HepG2 (cell line): ENCODE measurements at regions not wholly inside any gene's neighbourhood (a gene's known extent, or its start where the extent isn't known, plus 50 kb on each side); places are given as distances from the start of the nearest gene placed in this dataset.

Experiments used
- ATAC-seq: fragments of 200-7000 bp; cut with Tn5 transposase; 3 replicates; pipeline ENCODE4 v1.9.1; 2020; ENCODE audit warnings: mild to moderate bottlenecking, moderate library complexity
- BruUV-seq: library from RNA; stranded (reverse); fragments of 400-500 nt; replicated peaks from 2 replicates; lab custom pipeline; 2021; lab: Mats Ljungman, UMichigan
- CTCF ChIA-PET: fragments of 300-600 bp; formaldehyde crosslinking; extraction: SDS; loops from one replicate; lab custom pipeline; 2021; ENCODE audit warnings: low total read pairs, inconsistent platforms, low intra/inter-chr PET ratio; lab: Yijun Ruan, JAX
- POLR2A ChIA-PET: fragments of 350-600 bp; sonication (Branson Sonifier 250); formaldehyde crosslinking; loops from one replicate; lab custom pipeline; 2020; ENCODE audit warnings: antibody characterized with exemption, inconsistent platforms; lab: Yijun Ruan, JAX
- DNase-seq: peaks from one replicate; pipeline ENCODE4 v3.0.0-alpha.2; 2015; ENCODE audit warnings: low spot score
- FAIRE-seq: peaks from 3 replicates; lab custom pipeline; 2011; peaks lifted over from hg19 to GRCh38; lab: Jason Lieb, UNC
- H2AFZ ChIP-seq: one replicate; pipeline ENCODE4 v1.6.1; 2011; ENCODE audit warnings: low read length, inconsistent platforms
- H3K27ac ChIP-seq: fragments of 300-600 bp; 3 replicates; pipeline ENCODE4 v1.8.0; 2011; ENCODE audit warnings: mixed run types, mild to moderate bottlenecking, mixed read lengths, low read length, inconsistent platforms; ENCODE audit not compliant: insufficient read depth; ENCODE audit errors: extremely low read length
- H3K27me3 ChIP-seq, 2 experiments: fragments of 200-600 bp in 1 of 2; 2 replicates in 1 of 2; 3 replicates in 1 of 2; pipeline versions ENCODE4 v1.6.0 to v1.8.0; 2011; ENCODE audit warnings: low read length in 2 of 2, mild to moderate bottlenecking in 2 of 2, moderate library complexity in 2 of 2, inconsistent platforms in 1 of 2; ENCODE audit not compliant: insufficient read depth in 2 of 2, control insufficient read depth in 1 of 2
- H3K36me3 ChIP-seq, 2 experiments: fragments of 200-600 bp in 1 of 2; replicated peaks in 1 of 2; 2 replicates in 1 of 2; 3 replicates in 1 of 2; pipeline versions ENCODE4 v1.5.1 to v1.8.0; 2011; ENCODE audit warnings: low read length in 2 of 2, inconsistent platforms in 1 of 2; ENCODE audit not compliant: insufficient read depth in 2 of 2, control insufficient read depth in 1 of 2
- H3K4me1 ChIP-seq: 2 replicates; pipeline ENCODE4 v1.5.1; 2012; ENCODE audit warnings: low read length, inconsistent platforms; ENCODE audit not compliant: insufficient read depth
- H3K4me2 ChIP-seq: 2 replicates; pipeline ENCODE4 v1.6.0; 2011; ENCODE audit warnings: low read depth, low read length, inconsistent platforms
- H3K4me3 ChIP-seq, 3 experiments: fragments of 200-600 bp in 1 of 3; sonication (generic), shearing (Covaris generic) in 1 of 3; replicated peaks in 1 of 3; 2 replicates each; pipeline ENCODE4 v1.5.1; 2011 to 2016; ENCODE audit warnings: low read length in 3 of 3, inconsistent platforms in 2 of 3, low read depth in 2 of 3, mild to moderate bottlenecking in 2 of 3, control low read depth in 1 of 3, mixed read lengths in 1 of 3; ENCODE audit not compliant: insufficient read depth in 1 of 3
- H3K79me2 ChIP-seq: one replicate; pipeline ENCODE4 v1.6.1; 2011; ENCODE audit warnings: low read length, inconsistent platforms; ENCODE audit not compliant: insufficient read depth
- H3K9ac ChIP-seq: 2 replicates; pipeline ENCODE4 v1.6.0; 2011; ENCODE audit warnings: mild to moderate bottlenecking, low read depth, low read length, inconsistent platforms; ENCODE audit not compliant: insufficient read depth
- H3K9me3 ChIP-seq: 2 replicates; pipeline ENCODE4 v1.5.1; 2012; ENCODE audit warnings: mild to moderate bottlenecking, low read length
- H4K20me1 ChIP-seq: 2 replicates; pipeline ENCODE4 v1.6.0; 2011; ENCODE audit warnings: inconsistent platforms, mild to moderate bottlenecking, low read length, moderate library complexity; ENCODE audit not compliant: insufficient read depth
- BORCS8-MEF2B ChIP-seq: sonication (generic); formaldehyde crosslinking; IDR thresholded peaks from 2 replicates; pipeline ENCODE4 v1.8.0; 2022; ENCODE audit warnings: mild to moderate bottlenecking, missing genetic modification reagents
- CREB1 ChIP-seq, 2 experiments: fragments of 450-650 bp in 1 of 2; IDR thresholded peaks; 2 replicates each; pipeline ENCODE4 v1.6.1; 2016 to 2017; ENCODE audit warnings: control low read depth in 1 of 2, mild to moderate bottlenecking in 1 of 2, missing compliant biosample characterization in 1 of 2, missing genetic modification characterization in 1 of 2
- EHMT2 ChIP-seq: fragments of 200-600 bp; sonication (generic); IDR thresholded peaks from 2 replicates; pipeline ENCODE4 v1.7.0; 2017; ENCODE audit warnings: antibody characterized with exemption, low read depth, low read length, borderline replicate concordance
- NCOA2 ChIP-seq: sonication (generic); formaldehyde crosslinking; IDR thresholded peaks from 2 replicates; pipeline ENCODE4 v1.8.0; 2022; ENCODE audit warnings: inconsistent platforms
- TEAD2 ChIP-seq: sonication (generic); formaldehyde crosslinking; IDR thresholded peaks from 2 replicates; pipeline ENCODE4 v1.9.0; 2021; ENCODE audit warnings: missing genetic modification reagents
- ZNF501 ChIP-seq: sonication (generic); formaldehyde crosslinking; IDR thresholded peaks from 2 replicates; pipeline ENCODE4 v1.5.1; 2020; ENCODE audit warnings: mild to moderate bottlenecking, moderate library complexity, missing genetic modification reagents
- ZNF800 ChIP-seq: sonication (generic); formaldehyde crosslinking; IDR thresholded peaks from 2 replicates; pipeline ENCODE4 v1.4.0; 2020; ENCODE audit warnings: missing genetic modification reagents
- WGBS: methylation state at CpG from one replicate; pipeline ENCODE4 v1.1.6; 2017; ENCODE audit warnings: low lambda C conversion rate; 5-methylcytosine and 5-hydroxymethylcytosine counted together
- in situ Hi-C: cut with HindIII; loops from 2 replicates; pipeline ENCODE4 v1.10.0; 2017; ENCODE audit warnings: low pct_unique_long_range_greater_than_20kb; ENCODE audit not compliant: extremely low pct_ligation_motif_present
- intact Hi-C: fragments of 100-400 bp; cut with micrococcal nuclease; formaldehyde crosslinking; loops from one replicate; pipeline ENCODE4 v1.10.0; 2022; ENCODE audit not compliant: unreplicated experiment

- no TSS peak for BruUV-seq
- DNase-seq (no peak), ATAC-seq (no peak), FAIRE-seq (no peak)
- Histone ChIP-seq H3K27ac (no peak overlapping the region), H3K4me1 (no peaks in the 10 kb centered on the region), H3K9ac (no peak overlapping the region), H3K4me3 (no peak overlapping the region), H4K20me1 (no peaks in the 10 kb centered on the region), H3K27me3 (peaks cover 0 to 13% of the 10 kb centered on the region in 2 experiments; a peak in 2 of 5 replicates), H2AFZ (no peak overlapping the region), H3K4me2 (no peak overlapping the region), H3K9me3 (no peaks in the 10 kb centered on the region), H3K79me2 (no peaks in the 10 kb centered on the region), H3K36me3 (no peaks in the 10 kb centered on the region)
- CTCF ChIA-PET, result no interaction called here
- 0 out of 2 replicates have a peak, but pooled peaks have one; percentile 4 for TF ChIP-seq CREB1 (IDR thresholded peaks at IDR 0.05)
- TF ChIP-seq CREB1 (CRISPR knock-in tag; IDR thresholded peaks at IDR 0.05), result no peak
- TF ChIP-seq ZNF501 (CRISPR knock-in tag), result no peak
- 8% methylated on average over 11 of the region's 11 CpGs for WGBS
- in situ Hi-C loops, result no loop called here
- intact Hi-C loops, result no loop called here
- POLR2A ChIA-PET, result no interaction called here
Measured at GRCh38 chr5:2848619-2849018, 97.1 kb upstream of the IRX2 start.

- no peak for ATAC-seq
- Histone ChIP-seq H3K36me3 (no peaks in the 10 kb centered on the region), H3K9ac (no peak overlapping the region), H3K4me1 (no peaks in the 10 kb centered on the region), H4K20me1 (no peaks in the 10 kb centered on the region), H3K79me2 (no peaks in the 10 kb centered on the region), H3K27me3 (peaks cover 0 to 13% of the 10 kb centered on the region in 2 experiments; a peak in 2 of 5 replicates), H2AFZ (no peak overlapping the region), H3K9me3 (no peaks in the 10 kb centered on the region), H3K4me3 (no peak overlapping the region), H3K27ac (no peak overlapping the region), H3K4me2 (no peak overlapping the region)
- intact Hi-C loops, result no loop called here
- WGBS, result 30% methylated on average over 11 of the region's 11 CpGs
- in situ Hi-C loops, result no loop called here
- no TSS peak for BruUV-seq
- ChIA-PET CTCF (no interaction called here), POLR2A (no interaction called here)
- DNase-seq, result no peak
- FAIRE-seq, result no peak
- TF ChIP-seq ZNF800 (CRISPR knock-in tag), result no peak
- TF ChIP-seq NCOA2 (CRISPR knock-in tag), result no peak
- TF ChIP-seq TEAD2 (CRISPR knock-in tag), result no peak
- no peak for TF ChIP-seq EHMT2
- TF ChIP-seq BORCS8-MEF2B (CRISPR knock-in tag), result no peak
Measured at GRCh38 chr5:2847608-2848007, 96.1 kb upstream of the IRX2 start.
